Brain microvascular endothelial cell (primary cell): ENCODE measurements at regions not wholly inside any gene's neighbourhood (a gene's known extent, or its start where the extent isn't known, plus 50 kb on each side); places are given as distances from the start of the nearest gene placed in this dataset.

Experiments used
- DNase-seq: peaks from one replicate; pipeline ENCODE4 v3.0.0-alpha.2; 2020
- H3K27ac ChIP-seq: fragments of 250-450 bp; sonication (Bioruptor Pico); 2 replicates; pipeline ENCODE4 v1.5.1; 2020; ENCODE audit warnings: mild to moderate bottlenecking, moderate library complexity
- H3K27me3 ChIP-seq: fragments of 250-450 bp; sonication (Bioruptor Pico); replicated peaks from 2 replicates; pipeline ENCODE4 v1.5.1; 2020; ENCODE audit warnings: mild to moderate bottlenecking
- H3K36me3 ChIP-seq: fragments of 250-450 bp; sonication (Bioruptor Pico); replicated peaks from 2 replicates; pipeline ENCODE4 v1.5.1; 2020; ENCODE audit warnings: mild to moderate bottlenecking
- H3K4me3 ChIP-seq: 2 replicates; pipeline ENCODE4 v1.5.1; 2011; ENCODE audit warnings: low read depth, mild to moderate bottlenecking, control low read depth, low read length, moderate library complexity
- in situ Hi-C: cut with HindIII; loops from 2 replicates; pipeline ENCODE4 v1.10.0; 2017; ENCODE audit warnings: low sequenced_read_pairs, low pct_ligation_motif_present
- TF ChIP-seq, protein P1 (sequence below): IDR thresholded peaks from 2 replicates; pipeline ENCODE4 v1.5.1; 2011; ENCODE audit warnings: low read depth, mild to moderate bottlenecking, moderate library complexity, low read length, control low read depth, inconsistent platforms; ENCODE audit errors: missing control alignments

DNA sequence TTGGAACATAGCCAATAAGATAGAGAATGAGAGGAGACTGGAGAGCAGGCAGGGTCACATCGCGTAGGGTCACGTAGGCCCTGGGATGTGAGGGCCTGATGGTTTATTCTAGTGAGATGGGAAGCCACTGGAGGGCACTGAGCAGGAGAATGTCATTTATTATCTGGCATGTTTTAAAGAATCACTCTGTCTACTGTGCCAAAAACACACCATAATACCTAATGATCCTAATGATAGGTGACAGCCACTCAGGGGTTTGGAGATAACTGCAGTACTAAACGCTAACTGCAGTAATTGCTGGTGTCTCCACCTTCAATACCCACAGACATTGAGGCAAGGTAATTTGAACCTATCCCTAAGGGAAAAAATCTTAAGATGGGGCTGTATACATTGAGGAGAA, 185.4 kb downstream of the TTLL7 start:
- H3K27me3 ChIP-seq = no peaks in the 10 kb centered on the region
- H3K4me3 ChIP-seq = no peak overlapping the region
- in situ Hi-C loops = no loop called here
- TF ChIP-seq, protein P1, sequence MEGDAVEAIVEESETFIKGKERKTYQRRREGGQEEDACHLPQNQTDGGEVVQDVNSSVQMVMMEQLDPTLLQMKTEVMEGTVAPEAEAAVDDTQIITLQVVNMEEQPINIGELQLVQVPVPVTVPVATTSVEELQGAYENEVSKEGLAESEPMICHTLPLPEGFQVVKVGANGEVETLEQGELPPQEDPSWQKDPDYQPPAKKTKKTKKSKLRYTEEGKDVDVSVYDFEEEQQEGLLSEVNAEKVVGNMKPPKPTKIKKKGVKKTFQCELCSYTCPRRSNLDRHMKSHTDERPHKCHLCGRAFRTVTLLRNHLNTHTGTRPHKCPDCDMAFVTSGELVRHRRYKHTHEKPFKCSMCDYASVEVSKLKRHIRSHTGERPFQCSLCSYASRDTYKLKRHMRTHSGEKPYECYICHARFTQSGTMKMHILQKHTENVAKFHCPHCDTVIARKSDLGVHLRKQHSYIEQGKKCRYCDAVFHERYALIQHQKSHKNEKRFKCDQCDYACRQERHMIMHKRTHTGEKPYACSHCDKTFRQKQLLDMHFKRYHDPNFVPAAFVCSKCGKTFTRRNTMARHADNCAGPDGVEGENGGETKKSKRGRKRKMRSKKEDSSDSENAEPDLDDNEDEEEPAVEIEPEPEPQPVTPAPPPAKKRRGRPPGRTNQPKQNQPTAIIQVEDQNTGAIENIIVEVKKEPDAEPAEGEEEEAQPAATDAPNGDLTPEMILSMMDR = no peak
- H3K36me3 ChIP-seq = no peaks in the 10 kb centered on the region
- no peak overlapping the region for H3K27ac ChIP-seq
- no peak for DNase-seq

DNA sequence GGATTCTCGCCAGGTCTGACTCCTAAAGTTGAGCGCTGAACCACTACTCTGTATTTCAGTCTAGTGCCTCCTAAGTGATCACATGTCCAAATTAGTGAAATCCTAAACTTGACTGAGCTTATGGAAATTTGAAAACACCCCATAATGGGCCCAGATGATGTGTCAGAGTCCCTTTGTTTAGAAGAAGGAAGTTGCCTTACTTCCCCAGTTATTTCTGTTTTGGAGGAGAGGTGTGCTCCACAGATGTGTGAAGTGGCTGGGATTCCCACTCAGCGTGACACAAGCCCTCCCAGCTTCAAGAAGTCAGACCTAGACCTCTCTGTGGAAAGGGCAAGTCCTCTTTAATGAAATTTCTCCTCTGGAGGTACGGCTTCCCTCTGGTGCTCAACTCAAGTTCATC, 188.8 kb downstream of the TTLL7 start:
- H3K4me3 ChIP-seq = no peak overlapping the region
- H3K27me3 ChIP-seq = no peaks in the 10 kb centered on the region
- H3K36me3 ChIP-seq = no peaks in the 10 kb centered on the region
- in situ Hi-C loops = no loop called here
- TF ChIP-seq, protein P1 = no peak
- no peak overlapping the region for H3K27ac ChIP-seq
- no peak for DNase-seq

DNA sequence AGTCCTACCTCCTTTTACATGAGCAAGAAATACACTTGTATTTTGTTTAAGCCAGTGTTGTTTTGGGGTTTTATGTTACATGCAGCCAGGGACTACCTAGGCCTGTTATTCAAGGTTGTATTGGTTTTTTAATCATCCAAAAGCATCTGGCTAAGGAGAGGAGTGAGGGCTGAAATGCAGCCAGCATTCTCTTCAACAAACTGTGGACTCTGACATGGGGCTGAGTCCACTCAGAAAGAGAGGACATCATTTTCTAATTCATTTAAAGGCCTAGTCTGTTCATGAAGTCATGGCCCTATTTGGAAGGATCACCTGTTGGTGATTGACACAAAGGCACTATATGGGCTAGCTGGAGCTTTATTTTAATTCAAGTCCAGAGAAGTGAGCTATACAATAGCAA, 190.4 kb downstream of the TTLL7 start:
- in situ Hi-C loops = no loop called here
- Histone ChIP-seq H3K36me3 (no peaks in the 10 kb centered on the region), H3K27me3 (no peaks in the 10 kb centered on the region), H3K4me3 (no peak overlapping the region), H3K27ac (no peak overlapping the region)
- no peak for DNase-seq
- TF ChIP-seq, protein P1 = no peak

- in situ Hi-C loops = no loop called here
Observed at GRCh38 chr1:83807821-83808220, 191.1 kb downstream of the TTLL7 start.

GRCh38 chr1:83807231-83807630, 191.7 kb downstream of the TTLL7 start:
- no peaks in the 10 kb centered on the region for H3K27me3 ChIP-seq
- DNase-seq = no peak
- no peak overlapping the region for H3K4me3 ChIP-seq
- TF ChIP-seq, protein P1 = no peak
- no peak overlapping the region for H3K27ac ChIP-seq
- no peaks in the 10 kb centered on the region for H3K36me3 ChIP-seq
- in situ Hi-C loops = no loop called here

More at GRCh38 chr1:83807821-83808220, 191.1 kb downstream of the TTLL7 start:
- H3K27me3 ChIP-seq = no peaks in the 10 kb centered on the region
- TF ChIP-seq, protein P1 = no peak
- no peak for DNase-seq
- H3K4me3 ChIP-seq = no peak overlapping the region
- H3K36me3 ChIP-seq = no peaks in the 10 kb centered on the region
- no peak overlapping the region for H3K27ac ChIP-seq

- TF ChIP-seq, protein P1 = no peak
- in situ Hi-C loops = no loop called here
- Histone ChIP-seq H3K36me3 (no peaks in the 10 kb centered on the region), H3K27me3 (no peaks in the 10 kb centered on the region), H3K27ac (no peak overlapping the region), H3K4me3 (no peak overlapping the region)
- DNase-seq = no peak
Observed at GRCh38 chr1:83805921-83806320, 193.0 kb downstream of the TTLL7 start.
